T-helper 17 cell (primary cell): ENCODE measurements at regions not wholly inside any gene's neighbourhood (a gene's known extent, or its start where the extent isn't known, plus 50 kb on each side); places are given as distances from the start of the nearest gene placed in this dataset.

Experiments used
- ATAC-seq: fragments of 150-1000 bp; cut with Tn5 transposase; 2 replicates; pipeline ENCODE4 v1.10.0; 2021; ENCODE audit warnings: mild to moderate bottlenecking, moderate library complexity
- DNase-seq, 3 donors: peaks; one replicate each; pipeline versions ENCODE4 v3.0.0 to v3.0.0-alpha.2; 2020 to 2021
- H3K9me3 ChIP-seq: one replicate; pipeline ENCODE4 v1.7.0; 2013; ENCODE audit warnings: low read length, mild to moderate bottlenecking; ENCODE audit not compliant: control insufficient read depth, poor library complexity, severe bottlenecking
- H3K27ac Mint-ChIP-seq: one replicate; pipeline ENCODE4 v1.8.0; 2022; ENCODE audit warnings: mild to moderate bottlenecking, moderate library complexity, mixed read lengths
- H3K27me3 Mint-ChIP-seq: one replicate; pipeline ENCODE4 v1.8.0; 2022; ENCODE audit warnings: mixed read lengths
- H3K36me3 Mint-ChIP-seq: one replicate; pipeline ENCODE4 v1.8.0; 2022; ENCODE audit warnings: low read depth, mixed read lengths
- H3K4me1 Mint-ChIP-seq: one replicate; pipeline ENCODE4 v1.8.0; 2022; ENCODE audit warnings: mild to moderate bottlenecking, mixed read lengths
- H3K4me3 Mint-ChIP-seq: one replicate; pipeline ENCODE4 v1.8.0; 2022; ENCODE audit warnings: mild to moderate bottlenecking, moderate library complexity, mixed read lengths

- Mint-ChIP-seq H3K27me3 (peaks cover 6% of the 10 kb centered on the region), H3K27ac (no peak overlapping the region)
- no peak for ATAC-seq
These were observed 408.7 kb upstream of the PKN2 start for GRCh38 chr1:88275259-88275862.

DNA sequence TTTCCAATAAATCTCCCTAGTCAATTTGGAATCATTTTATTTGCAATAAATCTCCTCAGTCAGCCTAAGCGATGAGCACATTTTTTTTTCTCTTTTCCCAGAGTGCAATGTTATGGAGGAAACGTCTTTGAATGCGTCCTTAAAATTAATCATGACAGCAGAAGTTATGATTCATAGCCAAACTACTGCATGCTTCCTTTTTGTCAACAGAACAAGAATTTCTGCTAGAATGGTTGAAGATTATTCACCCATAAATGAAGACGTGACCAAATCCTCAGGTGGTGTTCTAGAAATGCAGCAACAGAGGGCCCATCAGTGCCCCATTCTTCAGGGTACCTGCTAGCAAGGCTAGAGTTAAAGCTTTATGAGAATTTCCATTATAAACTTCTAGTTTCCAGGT, 407.9 kb upstream of the PKN2 start:
- H3K4me1 Mint-ChIP-seq = no peaks in the 10 kb centered on the region
- H3K9me3 ChIP-seq = no peaks in the 10 kb centered on the region
- DNase-seq (no peak), ATAC-seq (no peak)
- H3K27ac Mint-ChIP-seq = no peak overlapping the region
- H3K27me3 Mint-ChIP-seq = no peaks in the 10 kb centered on the region
- H3K36me3 Mint-ChIP-seq = no peaks in the 10 kb centered on the region
- no peak overlapping the region for H3K4me3 Mint-ChIP-seq

More at GRCh38 chr1:88275259-88275862, 408.7 kb upstream of the PKN2 start:
- DNase-seq = no peak
- Mint-ChIP-seq H3K4me3 (no peak overlapping the region), H3K36me3 (no peaks in the 10 kb centered on the region), H3K4me1 (no peaks in the 10 kb centered on the region)
- no peaks in the 10 kb centered on the region for H3K9me3 ChIP-seq

DNA sequence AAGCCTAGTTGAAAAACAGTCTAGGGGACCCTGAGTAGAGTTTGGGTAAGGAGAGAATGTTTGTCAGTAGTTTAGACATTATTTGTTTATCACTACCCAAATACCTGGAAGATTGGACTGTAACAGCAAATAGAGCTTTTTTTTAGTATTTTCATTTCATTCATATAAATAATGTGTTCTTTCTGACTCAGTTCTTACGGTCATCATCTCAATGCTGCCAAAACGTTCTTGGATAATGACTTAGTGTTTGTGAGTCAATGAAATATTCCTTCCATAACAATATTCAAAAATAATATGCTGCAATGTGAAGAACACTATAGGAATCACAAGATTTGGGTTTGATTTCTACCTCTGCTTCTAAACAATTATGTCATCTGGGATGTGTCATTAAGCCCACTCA, 400.0 kb upstream of the PKN2 start:
- DNase-seq = no peak
- Mint-ChIP-seq H3K27me3 (no peaks in the 10 kb centered on the region), H3K27ac (no peak overlapping the region), H3K36me3 (no peaks in the 10 kb centered on the region), H3K4me1 (no peaks in the 10 kb centered on the region), H3K4me3 (no peak overlapping the region)
- no peaks in the 10 kb centered on the region for H3K9me3 ChIP-seq
- no peak for ATAC-seq

DNA sequence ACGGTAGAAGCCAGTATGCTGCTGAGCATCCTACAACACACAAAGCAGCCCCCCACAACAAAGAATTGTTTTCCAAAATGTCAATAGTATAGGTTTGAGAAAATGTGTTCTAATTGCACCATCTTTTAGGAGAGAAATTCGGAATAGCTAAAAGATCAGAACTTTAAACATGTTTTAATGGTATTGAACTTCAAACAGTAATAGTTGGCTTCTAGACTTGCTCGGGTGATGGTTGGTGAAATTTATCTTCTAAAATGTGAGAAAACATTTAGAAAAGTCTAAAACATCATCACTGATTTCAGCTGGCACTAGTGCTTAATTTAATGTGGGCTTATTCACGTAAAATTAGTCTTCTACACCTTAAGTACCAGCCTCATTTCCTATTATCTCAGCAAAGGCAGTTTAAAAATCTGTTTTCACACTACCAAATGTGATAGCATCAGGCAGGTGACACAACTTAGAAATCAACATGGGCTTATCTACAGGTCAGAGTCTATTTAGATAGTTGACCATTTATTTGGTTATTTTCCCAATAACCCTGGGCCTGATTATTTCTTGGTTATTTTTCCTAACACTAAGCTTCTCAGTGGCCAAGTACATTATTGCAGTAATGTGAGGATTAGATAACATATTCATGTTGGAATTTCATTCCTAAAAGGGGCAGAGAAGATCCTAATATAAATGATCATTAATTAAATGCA, 399.3 kb upstream of the PKN2 start:
- Mint-ChIP-seq H3K27me3 (no peaks in the 10 kb centered on the region), H3K4me3 (no peak overlapping the region), H3K4me1 (no peaks in the 10 kb centered on the region), H3K27ac (no peak overlapping the region), H3K36me3 (no peaks in the 10 kb centered on the region)
- H3K9me3 ChIP-seq = no peaks in the 10 kb centered on the region
- no peak for DNase-seq
- no peak for ATAC-seq

DNA sequence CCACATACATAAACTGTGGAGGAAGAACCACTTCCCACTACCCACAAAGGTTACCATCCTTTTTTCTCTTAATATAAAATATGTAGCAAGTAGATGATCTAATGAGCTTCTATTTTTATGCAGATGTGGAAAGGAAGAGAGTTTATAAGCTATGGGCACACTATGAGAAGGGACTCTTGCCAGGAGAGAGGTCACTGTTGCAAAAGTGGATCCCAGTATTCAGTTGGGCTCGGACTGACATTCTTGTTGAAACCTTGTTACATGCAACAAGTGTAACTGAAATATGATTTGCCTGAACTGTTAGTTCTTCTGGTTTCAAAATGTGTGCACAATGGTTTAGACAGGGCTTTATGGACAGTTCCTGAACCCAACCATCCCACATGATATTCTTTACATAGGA, 397.4 kb upstream of the PKN2 start:
- ATAC-seq (no peak), DNase-seq (no peak)
- Mint-ChIP-seq H3K27ac (no peak overlapping the region), H3K36me3 (no peaks in the 10 kb centered on the region), H3K27me3 (no peaks in the 10 kb centered on the region), H3K4me1 (no peaks in the 10 kb centered on the region), H3K4me3 (no peak overlapping the region)
- no peaks in the 10 kb centered on the region for H3K9me3 ChIP-seq

DNA sequence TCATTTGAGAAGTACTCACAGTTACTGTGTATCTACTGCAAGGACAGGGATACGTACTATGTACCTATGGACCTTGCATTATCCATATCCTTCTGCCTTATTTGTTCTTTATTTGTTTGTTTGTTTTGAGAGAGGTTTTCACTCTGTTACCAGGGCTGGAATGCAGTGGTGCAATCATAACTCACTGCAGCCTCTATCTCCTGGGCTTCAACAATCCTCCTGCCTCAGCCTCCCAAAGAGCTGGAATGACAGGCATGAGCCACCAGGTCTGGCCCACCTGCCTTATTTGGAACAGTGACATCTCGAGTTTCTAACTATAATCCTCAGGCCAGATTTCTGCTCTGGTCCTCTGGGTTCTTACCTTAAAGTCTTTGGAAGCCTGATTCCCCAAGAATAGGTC, 395.5 kb upstream of the PKN2 start:
- DNase-seq = no peak
- Mint-ChIP-seq H3K27ac (no peak overlapping the region), H3K4me1 (no peaks in the 10 kb centered on the region), H3K4me3 (no peak overlapping the region), H3K36me3 (no peaks in the 10 kb centered on the region), H3K27me3 (no peaks in the 10 kb centered on the region)
- no peak for ATAC-seq
- H3K9me3 ChIP-seq = no peaks in the 10 kb centered on the region

DNA sequence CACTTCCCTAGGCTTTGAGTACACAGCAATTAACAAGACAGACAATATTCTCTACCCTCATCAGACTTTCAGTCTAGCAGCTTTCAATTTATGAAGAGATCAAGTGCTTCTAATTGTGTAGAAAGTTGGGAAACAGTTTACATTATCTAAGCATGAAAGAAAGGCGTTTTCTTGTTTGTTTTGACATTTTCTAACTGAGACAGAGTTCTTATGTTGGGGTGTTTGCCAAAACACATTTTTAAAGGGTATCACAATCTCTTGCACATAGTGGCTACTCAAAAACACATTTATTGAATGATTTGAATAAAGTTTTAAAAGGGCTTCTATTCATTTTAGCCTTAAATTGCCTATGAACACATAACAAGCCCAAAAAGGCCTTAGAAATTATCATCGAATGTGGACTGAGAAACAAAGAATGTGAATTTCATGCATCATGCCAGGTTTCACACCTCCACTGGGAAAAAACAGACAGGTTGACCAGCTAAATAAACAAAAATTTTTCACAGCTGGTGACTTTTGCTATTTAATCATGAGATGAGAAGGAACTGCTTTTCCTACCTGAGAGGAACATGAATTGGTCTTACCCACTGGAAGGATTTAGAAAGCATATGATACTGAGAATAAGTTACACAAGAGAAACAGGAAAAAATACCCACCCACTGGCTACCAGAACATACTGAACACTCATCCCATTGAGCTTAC, 394.5 kb upstream of the PKN2 start:
- H3K27me3 Mint-ChIP-seq = peaks cover 7% of the 10 kb centered on the region
- DNase-seq = no peak
- H3K4me1 Mint-ChIP-seq = no peaks in the 10 kb centered on the region

GRCh38 chr1:88291611-88292354, 392.3 kb upstream of the PKN2 start:
- peaks cover 8% of the 10 kb centered on the region for H3K27me3 Mint-ChIP-seq
- H3K4me1 Mint-ChIP-seq = no peaks in the 10 kb centered on the region
- no peak overlapping the region for H3K4me3 Mint-ChIP-seq
- ATAC-seq = no peak
- H3K27ac Mint-ChIP-seq = no peak overlapping the region
- no peak for DNase-seq
- H3K9me3 ChIP-seq = no peaks in the 10 kb centered on the region
- H3K36me3 Mint-ChIP-seq = no peaks in the 10 kb centered on the region

More for the DNA sequence above, 394.5 kb upstream of the PKN2 start:
- H3K36me3 Mint-ChIP-seq = no peaks in the 10 kb centered on the region
- H3K9me3 ChIP-seq = no peaks in the 10 kb centered on the region
- H3K4me3 Mint-ChIP-seq = no peak overlapping the region
- no peak overlapping the region for H3K27ac Mint-ChIP-seq
- no peak for ATAC-seq

GRCh38 chr1:88293691-88294190, 390.3 kb upstream of the PKN2 start:
- Mint-ChIP-seq H3K4me1 (no peaks in the 10 kb centered on the region), H3K27me3 (peaks cover 8% of the 10 kb centered on the region), H3K27ac (no peak overlapping the region), H3K36me3 (no peaks in the 10 kb centered on the region), H3K4me3 (no peak overlapping the region)
- DNase-seq (no peak), ATAC-seq (no peak)
- no peaks in the 10 kb centered on the region for H3K9me3 ChIP-seq

DNA sequence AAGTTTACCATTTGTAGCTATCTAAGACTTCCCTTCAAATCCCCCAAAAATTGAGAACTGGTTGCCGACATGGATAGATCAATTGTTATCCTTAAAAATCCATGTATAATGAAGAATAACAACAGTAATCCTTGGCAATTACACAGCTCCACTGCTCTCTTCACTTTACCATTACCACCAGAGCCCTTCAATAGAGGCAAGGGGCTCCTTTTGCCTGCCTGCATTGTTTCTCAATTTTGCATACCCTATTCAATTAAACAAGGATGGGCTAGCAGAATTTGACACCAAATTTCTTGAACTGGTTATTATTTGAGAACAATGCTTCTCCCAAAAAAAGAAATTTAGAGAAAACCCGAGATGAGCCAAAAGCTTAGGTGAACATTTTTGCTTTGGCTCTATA, 387.8 kb upstream of the PKN2 start:
- ATAC-seq (no peak), DNase-seq (no peak)
- no peaks in the 10 kb centered on the region for H3K4me1 Mint-ChIP-seq
- no peak overlapping the region for H3K4me3 Mint-ChIP-seq
- H3K27ac Mint-ChIP-seq = no peak overlapping the region
- peaks cover 8% of the 10 kb centered on the region for H3K27me3 Mint-ChIP-seq
- H3K36me3 Mint-ChIP-seq = no peaks in the 10 kb centered on the region
- no peaks in the 10 kb centered on the region for H3K9me3 ChIP-seq

DNA sequence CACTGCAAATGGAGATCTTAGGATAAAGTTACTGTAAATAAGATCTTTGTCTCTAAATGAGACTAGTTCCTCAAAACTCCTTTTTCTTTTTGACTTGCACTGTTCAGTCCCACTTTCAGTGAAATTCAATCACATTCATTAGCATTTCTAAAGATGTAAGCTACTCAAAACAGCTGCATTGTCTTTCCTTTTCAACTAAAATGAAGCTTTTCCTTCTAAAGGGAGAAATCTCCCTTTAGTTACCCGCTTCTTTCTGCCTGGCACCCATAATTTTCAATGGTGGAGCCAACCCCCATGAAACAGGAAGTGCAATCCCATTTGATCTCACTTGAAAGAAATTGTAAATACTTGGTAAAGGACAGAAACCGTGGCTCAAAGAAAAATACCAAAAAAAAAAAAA, 387.4 kb upstream of the PKN2 start:
- ATAC-seq (no peak), DNase-seq (no peak)
- H3K9me3 ChIP-seq = no peaks in the 10 kb centered on the region
- peaks cover 8% of the 10 kb centered on the region for H3K27me3 Mint-ChIP-seq
- H3K4me3 Mint-ChIP-seq = no peak overlapping the region
- no peaks in the 10 kb centered on the region for H3K36me3 Mint-ChIP-seq
- H3K4me1 Mint-ChIP-seq = no peaks in the 10 kb centered on the region
- H3K27ac Mint-ChIP-seq = no peak overlapping the region

GRCh38 chr1:88298506-88298905, 385.6 kb upstream of the PKN2 start:
- peaks cover 8% of the 10 kb centered on the region for H3K27me3 Mint-ChIP-seq
- no peaks in the 10 kb centered on the region for H3K4me1 Mint-ChIP-seq
- no peak overlapping the region for H3K27ac Mint-ChIP-seq
- DNase-seq = no peak
- H3K9me3 ChIP-seq = no peaks in the 10 kb centered on the region
- H3K36me3 Mint-ChIP-seq = no peaks in the 10 kb centered on the region
- ATAC-seq = no peak
- no peak overlapping the region for H3K4me3 Mint-ChIP-seq

GRCh38 chr1:88300752-88301263, 383.3 kb upstream of the PKN2 start:
- Mint-ChIP-seq H3K4me3 (no peak overlapping the region), H3K27ac (no peak overlapping the region), H3K27me3 (no peaks in the 10 kb centered on the region), H3K36me3 (no peaks in the 10 kb centered on the region), H3K4me1 (no peaks in the 10 kb centered on the region)
- H3K9me3 ChIP-seq = no peaks in the 10 kb centered on the region
- no peak for ATAC-seq
- DNase-seq = no peak
